GM19468 (cell line): ENCODE measurements at regions not wholly inside any gene's neighbourhood (a gene's known extent, or its start where the extent isn't known, plus 50 kb on each side); places are given as distances from the start of the nearest gene placed in this dataset.
A peak's percentile ranks its signal among the peaks of the same experiment; 100 is the strongest.
"Not testable (repeated sequence)": the region's sequence is repeated elsewhere in the genome, so short reads cannot be mapped to it uniquely, and the experiment has no call there.

ENCODE experiments used
- ATAC-seq: cut with Tn5 transposase; IDR thresholded peaks from one replicate; pipeline ENCODE4 v1.9.1; 2021; ENCODE audit warnings: mild to moderate bottlenecking, moderate library complexity, moderate number of reproducible peaks; ENCODE audit not compliant: unreplicated experiment; ENCODE audit errors: extremely low read depth

DNA sequence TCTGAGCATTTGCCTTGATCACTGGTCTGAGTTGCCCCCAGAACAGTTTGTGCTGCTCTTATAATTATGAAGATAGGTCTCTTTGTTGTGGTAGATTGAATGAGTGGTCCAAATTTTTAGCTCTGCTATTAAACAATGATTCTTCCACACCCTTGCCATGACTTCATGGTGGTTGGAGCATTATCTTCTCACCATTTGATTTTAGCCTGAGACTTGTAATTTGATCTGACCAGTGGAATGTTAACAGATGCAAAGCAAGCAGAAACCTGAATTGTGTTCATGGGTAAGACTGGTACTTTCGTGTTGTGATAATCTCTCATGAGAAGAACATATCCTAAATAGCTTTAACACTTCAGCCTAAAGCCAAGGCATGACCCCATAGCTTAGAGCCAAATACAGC lies 139.1 kb downstream of the TFPI2 start:
- ATAC-seq, result no peak

DNA sequence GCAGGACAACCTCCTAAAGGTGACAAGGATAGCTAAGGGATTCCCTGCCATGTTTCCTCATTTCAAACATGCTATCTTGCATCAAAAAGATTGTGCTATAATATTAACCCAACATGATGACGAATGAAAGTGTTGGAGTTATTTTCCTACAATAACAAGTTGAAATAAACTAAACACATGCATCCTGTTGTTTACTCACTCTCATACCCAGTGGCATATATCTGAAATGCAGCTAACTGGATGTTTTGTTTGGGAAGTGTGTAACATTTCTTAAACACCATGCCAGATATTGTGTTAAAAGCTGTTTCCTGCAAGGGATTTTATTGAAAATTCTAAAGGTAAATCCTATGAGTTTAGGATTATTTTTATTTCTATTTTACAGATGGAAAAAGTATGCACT lies 139.6 kb downstream of the TFPI2 start:
- no peak for ATAC-seq

DNA sequence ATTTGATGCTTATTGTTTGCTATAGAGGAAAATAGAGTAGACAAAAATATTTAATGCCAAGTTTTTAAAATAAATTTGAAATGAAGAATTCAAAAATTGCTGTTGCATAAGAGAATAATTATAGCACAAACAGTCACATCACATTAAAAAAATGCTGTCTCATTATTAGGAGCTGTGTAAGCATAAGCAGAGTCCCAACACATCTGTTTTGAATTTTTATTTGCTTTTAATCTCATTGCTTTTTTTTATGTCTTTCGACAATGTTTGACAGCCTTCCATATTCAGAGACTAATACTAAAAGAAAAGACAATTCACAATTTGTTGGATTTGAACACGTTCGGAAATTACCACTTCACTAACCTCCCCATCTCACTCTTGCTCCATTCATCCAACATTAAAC lies 143.5 kb downstream of the TFPI2 start:
- ATAC-seq, result no peak

DNA sequence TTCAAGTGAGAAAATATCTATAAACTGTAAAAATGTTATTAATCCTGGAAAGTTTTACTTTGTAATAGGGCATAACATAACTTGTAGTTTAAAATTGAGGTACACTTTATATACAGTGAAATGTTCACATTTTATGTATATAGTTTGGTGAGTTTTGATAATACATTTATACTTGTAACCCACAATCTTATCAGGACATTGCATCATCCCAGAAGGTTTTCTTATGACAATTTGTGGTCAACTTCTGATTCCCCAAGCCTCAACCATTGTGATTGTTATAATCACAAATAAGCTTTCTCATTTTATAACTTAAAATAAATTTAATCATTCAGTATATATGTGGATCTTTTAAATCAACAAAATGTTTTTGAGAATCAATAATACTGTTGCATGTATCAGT lies 151.1 kb downstream of the TFPI2 start:
- ATAC-seq, result no peak

DNA sequence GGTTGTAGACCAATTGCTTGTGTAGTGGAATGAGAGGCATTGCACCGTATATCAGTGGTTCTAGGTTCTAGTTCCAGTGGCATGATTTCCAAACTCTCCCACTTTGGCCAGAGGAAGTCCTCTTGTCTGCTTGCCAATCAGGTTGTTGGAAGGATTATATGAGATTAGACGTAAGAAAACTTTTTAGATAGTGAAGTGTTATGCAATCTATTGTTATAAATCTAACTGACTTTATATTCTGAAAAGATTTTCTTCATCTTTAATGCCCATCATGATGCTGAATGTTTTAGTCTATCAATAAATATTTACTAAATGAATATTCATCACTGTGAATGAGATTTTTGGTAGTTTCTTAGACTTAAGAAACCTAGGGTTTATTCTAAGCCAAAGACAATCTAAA lies 152.6 kb downstream of the TFPI2 start:
- no peak for ATAC-seq

DNA sequence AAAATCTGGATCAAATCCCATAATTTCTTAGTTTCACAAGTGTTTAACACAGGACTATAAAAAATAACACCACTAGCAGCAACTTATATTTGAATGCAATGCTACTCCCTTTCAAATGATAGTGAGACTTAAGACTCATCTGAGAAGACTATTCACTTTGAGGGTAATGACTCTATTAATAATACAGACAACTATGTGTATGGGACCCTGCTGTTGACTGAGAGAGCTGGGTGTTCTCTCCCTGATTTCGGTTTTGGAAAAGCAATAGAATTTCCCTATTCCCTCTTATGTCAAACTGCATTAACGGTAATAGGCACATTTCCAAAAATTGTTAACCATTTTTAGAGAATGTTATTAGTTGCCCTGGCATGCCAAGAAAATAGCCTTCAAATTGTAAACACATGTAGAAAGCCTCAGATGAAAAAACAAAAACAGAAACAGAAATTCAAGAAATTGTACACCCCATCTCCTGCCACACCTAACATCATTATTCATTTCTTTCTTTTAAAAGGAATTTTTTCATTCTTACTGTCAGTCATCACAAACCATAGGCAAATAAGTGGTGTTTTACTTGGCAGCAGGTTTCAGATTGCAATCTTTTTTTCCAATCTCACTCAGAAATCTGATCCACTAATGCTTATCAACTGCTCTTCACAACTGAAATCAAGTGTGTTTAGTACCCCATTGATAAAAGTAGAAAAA lies 153.7 kb downstream of the TFPI2 start:
- no peak for ATAC-seq

DNA sequence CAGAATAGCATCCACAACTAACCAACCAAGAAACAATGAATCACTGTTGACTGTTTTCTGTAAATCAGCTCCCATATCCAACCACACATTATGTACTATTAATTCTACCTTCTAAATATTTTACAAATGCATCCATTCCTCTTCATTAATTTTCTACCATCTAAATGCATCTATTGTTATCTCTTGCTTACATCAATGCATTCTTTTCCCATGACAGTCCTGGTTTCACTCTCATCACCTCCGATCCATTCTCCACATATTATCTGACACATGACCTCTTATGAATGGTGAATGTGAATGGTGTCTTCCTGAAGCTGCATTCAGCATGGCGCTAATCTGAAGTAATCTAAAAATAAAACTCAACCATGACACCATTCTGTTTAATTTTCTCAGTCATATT lies 153.8 kb upstream of the CALCR start:
- no peak for ATAC-seq

DNA sequence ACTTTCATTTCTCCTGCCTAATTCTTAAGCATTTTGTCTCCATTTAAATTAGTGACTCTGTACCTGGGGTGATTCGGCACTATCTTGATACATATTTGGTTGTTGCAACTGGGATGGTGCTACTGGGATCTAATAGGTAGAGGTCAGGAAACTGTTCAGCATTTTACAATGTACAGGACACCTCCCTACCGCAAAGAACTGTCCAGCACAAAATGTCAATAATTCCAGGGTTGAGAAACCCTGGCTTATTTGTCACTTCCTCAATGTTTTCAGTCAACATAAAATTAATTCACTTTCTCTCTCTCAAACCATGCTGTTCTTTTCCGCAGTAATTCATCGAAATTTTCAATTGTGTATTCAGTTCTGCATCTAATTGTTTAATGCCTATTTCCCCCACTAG lies 151.4 kb upstream of the CALCR start:
- no peak for ATAC-seq

DNA sequence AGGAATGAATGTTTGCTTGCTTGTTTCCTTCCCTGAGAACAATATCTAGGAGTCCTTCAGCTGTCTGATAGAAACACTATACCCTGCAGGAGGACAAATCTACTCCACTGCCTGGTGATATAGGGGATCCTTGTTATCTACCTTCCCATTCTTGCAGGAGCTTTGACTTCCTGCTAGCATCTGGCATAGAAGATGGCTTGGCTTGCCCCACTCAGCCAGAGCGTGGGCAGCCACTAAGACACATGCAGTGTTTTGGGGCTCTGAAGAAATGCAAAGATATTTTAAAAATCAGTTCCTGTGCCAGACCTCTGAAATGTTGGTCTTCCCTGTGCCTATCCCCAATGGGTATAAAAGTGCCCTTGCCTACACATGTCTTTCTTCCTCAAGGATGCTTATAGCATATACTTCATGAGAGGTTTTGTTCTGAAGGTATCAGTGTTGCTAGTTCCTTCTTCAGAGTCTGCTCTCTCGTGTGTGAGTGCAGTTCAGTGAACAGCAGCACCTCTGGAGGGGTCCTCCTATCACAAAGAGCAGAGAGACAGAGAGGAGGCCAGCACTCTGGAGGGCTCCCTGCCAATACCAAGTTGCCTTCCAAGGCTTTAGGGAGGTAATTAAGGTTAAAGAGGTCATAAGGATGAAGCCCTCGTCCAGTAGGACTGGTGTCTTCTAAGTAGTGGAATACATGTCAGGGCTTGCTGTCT lies 149.1 kb upstream of the CALCR start:
- no peak for ATAC-seq

DNA sequence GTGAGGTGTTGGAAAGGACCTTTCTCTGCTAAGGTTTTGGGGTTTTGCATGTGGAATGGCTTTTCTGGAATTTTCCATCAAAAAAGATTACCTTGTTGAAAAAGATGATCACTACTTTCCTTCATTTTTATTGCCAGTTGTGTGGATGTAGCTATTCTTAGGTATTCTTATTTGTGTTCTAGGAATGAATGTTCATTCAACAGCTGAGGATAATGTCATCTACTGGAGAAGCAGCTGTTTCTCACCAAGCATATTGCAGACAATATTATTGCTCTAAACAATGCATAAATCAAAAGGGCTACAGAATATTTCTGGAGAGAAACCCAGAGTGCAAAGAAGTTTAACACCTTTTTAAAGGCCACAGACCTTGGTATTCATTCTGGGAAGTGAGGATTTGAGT lies 145.6 kb upstream of the CALCR start:
- no peak for ATAC-seq

DNA sequence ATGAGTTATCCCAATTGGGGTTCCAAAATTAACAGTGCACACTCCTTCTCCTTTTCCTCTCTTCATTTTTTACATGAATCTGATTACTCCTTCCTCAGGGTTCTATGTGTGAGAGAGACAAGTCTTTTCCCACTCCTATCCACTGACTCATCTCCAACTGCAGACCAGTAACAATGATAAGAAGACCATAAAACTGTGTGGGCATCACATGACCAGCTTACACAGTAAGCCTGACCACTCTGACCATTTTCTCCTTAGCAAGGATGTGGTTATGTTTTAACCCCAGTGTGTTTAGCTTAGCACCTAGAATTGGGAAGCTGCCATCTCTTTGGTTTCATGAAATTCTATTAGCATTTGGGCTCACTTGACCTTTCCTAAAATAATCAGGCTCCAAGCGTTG lies 145.0 kb upstream of the CALCR start:
- no peak for ATAC-seq

DNA sequence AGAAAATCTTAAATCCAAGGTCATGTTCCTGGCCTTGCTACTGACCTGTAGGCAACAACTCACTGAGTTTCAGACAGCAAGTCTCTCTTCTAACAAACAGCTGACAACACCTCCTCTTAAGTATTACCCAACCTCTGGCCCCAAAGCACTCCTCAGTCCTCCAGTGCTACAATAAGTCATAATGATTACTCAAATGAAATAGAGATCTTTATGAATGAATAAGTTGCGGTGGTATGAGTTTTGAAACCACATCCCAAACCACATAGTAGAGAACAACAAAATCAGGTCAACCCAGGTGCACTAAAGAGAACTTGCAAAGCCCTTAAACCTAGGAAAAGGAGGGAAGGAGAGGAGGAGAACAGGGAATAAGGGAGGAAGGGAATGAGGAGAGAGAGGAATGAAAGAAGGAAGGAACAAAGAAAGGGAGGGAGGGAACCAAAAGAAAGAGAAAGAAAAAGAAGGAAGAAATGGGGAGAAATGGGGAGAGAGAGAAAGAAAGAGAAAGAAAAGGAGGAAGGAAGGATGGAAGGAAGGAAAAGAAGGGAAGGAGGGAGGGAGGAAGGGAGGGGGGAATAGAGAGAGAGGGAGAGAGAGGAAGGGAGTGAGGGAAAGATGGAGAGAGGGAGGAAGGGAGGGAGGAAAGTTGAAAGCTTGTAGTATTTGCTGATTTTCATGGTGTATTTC lies 142.8 kb upstream of the CALCR start:
- ATAC-seq, result no peak

DNA sequence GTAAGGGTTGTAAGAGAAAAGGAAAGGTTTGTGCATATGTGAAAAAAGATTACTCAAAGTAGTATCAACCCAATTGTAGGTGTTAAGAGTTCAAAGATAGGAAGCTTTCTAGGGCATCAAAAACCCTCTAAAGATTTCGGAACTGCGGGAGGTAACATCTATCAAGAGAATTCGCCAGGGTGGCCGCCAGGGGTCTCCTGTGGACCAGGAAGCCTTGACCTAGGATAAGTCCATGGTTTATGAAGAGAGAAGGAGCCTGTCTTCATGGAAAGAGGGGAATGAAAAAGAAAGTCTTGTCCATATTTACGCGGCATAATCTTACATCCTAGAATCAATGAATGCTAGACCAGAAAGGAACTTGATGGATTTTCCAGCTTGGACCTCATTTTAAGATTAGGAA lies 140.7 kb upstream of the CALCR start:
- peak; percentile 46 for ATAC-seq

DNA sequence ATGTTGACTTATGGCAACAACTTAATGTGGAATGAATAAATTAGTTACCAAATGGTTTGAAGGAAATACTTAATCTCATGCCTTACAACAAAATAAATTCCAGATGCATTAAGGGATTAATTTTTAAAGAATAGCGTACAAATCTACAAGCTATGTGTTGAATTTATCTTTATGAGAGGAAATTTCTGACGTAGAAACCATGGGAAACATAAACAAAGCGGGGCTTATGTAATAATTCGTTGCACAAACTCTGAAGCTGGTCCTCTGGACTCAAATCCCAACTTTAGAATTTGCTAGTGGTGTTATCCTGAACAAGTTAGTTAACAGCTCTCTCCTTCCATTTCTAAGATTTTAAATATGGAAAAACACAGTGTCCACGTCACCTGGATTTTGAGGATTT lies 137.4 kb upstream of the CALCR start:
- ATAC-seq, result no peak

DNA sequence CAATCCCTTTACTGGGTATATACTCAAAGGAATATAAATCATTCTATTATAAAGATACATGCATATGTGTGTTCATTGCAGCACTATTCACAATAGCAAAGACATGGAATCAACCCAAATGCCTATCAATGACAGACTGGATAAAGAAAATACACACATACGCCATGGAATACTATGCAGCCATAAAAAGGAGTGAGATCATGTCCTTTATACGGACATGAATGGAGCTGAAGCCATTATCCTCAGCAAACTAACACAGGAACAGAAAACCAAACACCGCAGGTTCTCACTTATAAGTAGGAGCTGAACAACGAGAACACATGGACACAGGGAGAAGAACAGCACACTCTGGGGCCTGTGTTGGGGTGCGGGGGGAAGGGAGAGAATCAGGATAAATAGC lies 133.7 kb upstream of the CALCR start:
- ATAC-seq, result not testable (repeated sequence)

DNA sequence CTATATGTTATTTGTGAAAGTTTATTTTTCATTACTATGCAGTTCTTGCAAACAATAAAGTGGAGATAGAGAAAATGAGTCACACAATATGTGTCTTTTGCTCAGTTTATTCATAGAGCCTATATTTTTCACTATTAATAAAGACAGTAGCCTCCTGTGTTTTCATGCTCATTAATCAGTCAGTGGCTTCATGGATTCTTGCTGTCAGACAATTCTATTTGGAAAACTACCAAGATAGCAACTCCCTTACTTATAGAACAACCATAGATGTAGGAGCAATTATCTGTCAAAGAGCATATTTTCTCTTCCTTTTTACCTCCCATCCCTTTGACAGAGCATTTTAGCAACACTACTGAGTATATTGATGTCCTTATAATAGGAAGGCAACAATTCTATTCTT lies 132.7 kb upstream of the CALCR start:
- ATAC-seq, result no peak

DNA sequence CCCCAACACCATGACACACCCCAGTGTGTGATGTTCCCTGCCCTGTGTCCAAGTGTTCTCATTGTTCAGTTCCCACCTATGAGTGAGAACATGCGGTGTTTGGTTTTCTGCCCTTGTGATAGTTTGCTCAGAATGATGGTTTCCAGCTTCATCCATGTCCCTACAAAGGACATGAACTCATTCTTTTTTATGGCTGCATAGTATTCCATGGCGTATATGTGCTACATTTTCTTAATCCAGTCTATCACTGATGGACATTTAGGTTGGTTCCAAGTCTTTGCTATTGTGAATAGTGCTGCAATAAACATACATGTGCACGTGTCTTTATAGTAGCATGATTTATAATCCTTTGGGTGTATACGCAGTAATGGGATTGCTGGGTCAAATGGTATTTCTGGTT lies 131.6 kb upstream of the CALCR start:
- ATAC-seq, result not testable (repeated sequence)

DNA sequence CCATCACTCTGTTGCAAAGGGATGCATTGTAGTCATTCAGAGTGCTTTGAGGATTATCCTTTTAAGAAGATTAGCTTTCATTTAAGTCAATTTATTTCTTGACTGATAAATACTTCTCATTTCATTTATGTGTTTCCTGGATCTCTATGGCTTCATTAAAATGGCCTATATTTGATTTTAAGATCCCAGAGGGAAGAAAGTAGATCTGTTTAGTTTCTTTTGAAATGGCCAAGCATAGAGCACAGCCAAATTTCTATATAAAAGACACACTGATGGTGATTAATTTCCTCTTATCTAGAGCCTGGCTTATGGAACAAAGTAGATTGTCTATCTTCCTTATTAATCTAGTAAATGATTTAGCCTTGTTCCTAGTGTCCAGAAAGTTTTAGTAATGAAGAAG lies 129.7 kb upstream of the CALCR start:
- no peak for ATAC-seq

DNA sequence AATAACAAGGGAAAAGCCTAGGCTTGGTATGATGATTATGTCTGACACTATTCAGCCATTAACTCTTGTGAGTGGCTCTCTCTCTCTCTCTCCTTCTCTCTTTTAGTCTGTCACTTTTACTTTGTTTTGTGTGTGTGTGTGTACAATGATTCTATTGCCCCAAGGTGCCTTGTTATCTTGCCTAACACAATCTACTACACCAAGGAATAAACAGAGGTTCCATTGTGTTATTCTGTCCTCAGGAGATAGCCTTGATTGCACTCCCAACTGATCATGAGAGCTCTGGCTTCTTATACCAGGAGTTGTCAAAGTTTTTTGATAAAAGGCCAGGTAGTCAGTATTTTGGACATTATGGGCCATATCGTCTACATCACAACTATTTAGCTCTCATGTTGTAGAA lies 123.4 kb upstream of the CALCR start:
- ATAC-seq, result no peak

DNA sequence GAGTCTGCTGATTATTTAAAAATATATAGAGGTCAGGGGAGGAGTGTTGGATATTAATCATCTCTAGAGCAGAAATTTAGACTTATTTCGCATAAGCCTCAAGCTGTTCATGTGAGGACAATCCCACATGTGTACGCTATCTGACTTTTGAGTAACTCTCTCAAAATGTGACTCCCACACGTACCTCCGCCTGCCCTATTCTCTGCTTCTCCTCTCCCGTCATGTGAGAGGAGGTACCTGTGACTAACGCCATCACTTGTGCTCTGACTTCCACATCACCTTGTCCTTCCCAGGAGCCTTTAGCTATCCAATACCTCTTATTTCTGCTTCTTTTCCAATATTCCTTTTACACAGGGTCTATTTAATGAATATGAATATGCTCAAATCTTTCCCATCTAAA lies 119.3 kb upstream of the CALCR start:
- no peak for ATAC-seq

DNA sequence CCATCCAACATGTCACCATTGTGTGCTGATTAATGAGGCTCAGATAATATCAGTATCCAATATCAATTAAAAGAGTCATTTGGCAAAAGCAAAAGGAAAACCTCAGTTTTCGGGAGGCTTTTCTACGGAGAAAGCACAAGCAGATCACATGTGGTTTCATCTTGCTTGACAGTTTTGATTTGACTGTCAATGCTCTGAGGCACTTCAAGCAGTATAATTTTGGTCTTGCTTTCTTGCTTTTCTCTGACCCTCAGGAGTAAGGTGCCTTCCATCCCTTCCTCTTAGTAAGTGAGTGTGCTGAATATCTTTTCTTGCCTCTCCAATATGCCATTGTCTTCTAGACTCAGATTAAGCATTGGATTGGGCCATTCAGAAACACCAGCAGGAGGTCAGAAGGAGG lies 115.5 kb upstream of the CALCR start:
- ATAC-seq, result no peak

DNA sequence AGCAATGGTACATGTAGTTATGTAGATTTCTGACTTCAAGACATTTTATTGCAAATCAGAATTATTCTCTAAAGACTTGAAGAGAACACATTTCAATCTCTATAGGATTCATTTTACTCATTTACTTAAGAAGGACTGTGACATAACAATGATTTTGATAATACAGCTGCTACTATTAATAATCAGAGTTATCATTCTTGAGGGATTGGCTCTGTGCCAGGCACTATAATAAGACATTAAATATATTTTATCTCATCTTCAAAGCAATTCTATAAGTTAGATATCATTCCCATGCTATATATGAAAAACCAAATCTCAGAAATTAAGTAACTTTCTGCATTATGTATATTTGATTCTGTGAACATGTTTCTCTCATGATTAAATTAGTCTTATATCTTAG lies 103.7 kb upstream of the CALCR start:
- no peak for ATAC-seq
